HG03060 (cell line): ENCODE measurements at regions not wholly inside any gene's neighbourhood (a gene's known extent, or its start where the extent isn't known, plus 50 kb on each side); places are given as distances from the start of the nearest gene placed in this dataset.
A peak's percentile ranks its signal among the peaks of the same experiment; 100 is the strongest.
"Not testable (repeated sequence)": the region's sequence is repeated elsewhere in the genome, so short reads cannot be mapped to it uniquely, and the experiment has no call there.

Source experiments
- ATAC-seq: cut with Tn5 transposase; IDR thresholded peaks from one replicate; pipeline ENCODE4 v1.9.1; 2021; ENCODE audit warnings: low read depth, moderate number of reproducible peaks; ENCODE audit not compliant: unreplicated experiment

GRCh38 chr9:66764799-66765493, 135.6 kb upstream of the ZNF658 start:
- peak; percentile 99 for ATAC-seq

GRCh38 chr9:66765531-66765930, 135.0 kb upstream of the ZNF658 start:
- ATAC-seq = not testable (repeated sequence)

GRCh38 chr9:66771504-66771903, 129.0 kb upstream of the ZNF658 start:
- ATAC-seq = not testable (repeated sequence)

- ATAC-seq = not testable (repeated sequence)
Observed at GRCh38 chr9:66774618-66775017, 125.9 kb upstream of the ZNF658 start.

GRCh38 chr9:66779944-66780661, 120.4 kb upstream of the ZNF658 start:
- ATAC-seq = not testable (repeated sequence)

GRCh38 chr9:66781240-66781639, 119.3 kb upstream of the ZNF658 start:
- ATAC-seq = not testable (repeated sequence)

GRCh38 chr9:66782010-66782409, 118.5 kb upstream of the ZNF658 start:
- not testable (repeated sequence) for ATAC-seq

- not testable (repeated sequence) for ATAC-seq
Observed at GRCh38 chr9:66785603-66786002, 114.9 kb upstream of the ZNF658 start.

- not testable (repeated sequence) for ATAC-seq
Observed at GRCh38 chr9:66791092-66791750, 109.3 kb upstream of the ZNF658 start.

GRCh38 chr9:66794769-66795168, 105.8 kb upstream of the ZNF658 start:
- ATAC-seq = not testable (repeated sequence)

- ATAC-seq = not testable (repeated sequence)
Observed at GRCh38 chr9:66795723-66796503, 104.6 kb upstream of the ZNF658 start.

- ATAC-seq = not testable (repeated sequence)
Observed at GRCh38 chr9:66797905-66798616, 102.5 kb upstream of the ZNF658 start.

GRCh38 chr9:66803619-66804018, 96.9 kb upstream of the ZNF658 start:
- ATAC-seq = not testable (repeated sequence)

- not testable (repeated sequence) for ATAC-seq
Observed at GRCh38 chr9:66810247-66810646, 90.3 kb upstream of the ZNF658 start.

GRCh38 chr9:66812367-66812766, 88.2 kb upstream of the ZNF658 start:
- ATAC-seq = not testable (repeated sequence)

- not testable (repeated sequence) for ATAC-seq
Observed at GRCh38 chr9:66812967-66813366, 87.6 kb upstream of the ZNF658 start.

- not testable (repeated sequence) for ATAC-seq
Observed at GRCh38 chr9:66814038-66814437, 86.5 kb upstream of the ZNF658 start.

GRCh38 chr9:66819510-66819909, 81.0 kb upstream of the ZNF658 start:
- not testable (repeated sequence) for ATAC-seq

- ATAC-seq = not testable (repeated sequence)
Observed at GRCh38 chr9:66820014-66820660, 80.4 kb upstream of the ZNF658 start.
